ENCODE measurements at regions not wholly inside any gene's neighbourhood (a gene's known extent, or its start where the extent isn't known, plus 50 kb on each side); places are given as distances from the start of the nearest gene placed in this dataset.

GRCh38 chr18:56330366-56331110, 307.9 kb downstream of the TXNL1 start:
- TF ChIP-seq CTCF (IDR thresholded peaks at IDR 0.05; ENCODE audit: low read depth, low read length, poor library complexity, severe bottlenecking) (no peak), EZH2phosphoT487 (IDR thresholded peaks at IDR 0.05; ENCODE audit: borderline replicate concordance, low read length) (no peak)
